ENCODE measurements at regions not wholly inside any gene's neighbourhood (a gene's known extent, or its start where the extent isn't known, plus 50 kb on each side); places are given as distances from the start of the nearest gene placed in this dataset.

DNA sequence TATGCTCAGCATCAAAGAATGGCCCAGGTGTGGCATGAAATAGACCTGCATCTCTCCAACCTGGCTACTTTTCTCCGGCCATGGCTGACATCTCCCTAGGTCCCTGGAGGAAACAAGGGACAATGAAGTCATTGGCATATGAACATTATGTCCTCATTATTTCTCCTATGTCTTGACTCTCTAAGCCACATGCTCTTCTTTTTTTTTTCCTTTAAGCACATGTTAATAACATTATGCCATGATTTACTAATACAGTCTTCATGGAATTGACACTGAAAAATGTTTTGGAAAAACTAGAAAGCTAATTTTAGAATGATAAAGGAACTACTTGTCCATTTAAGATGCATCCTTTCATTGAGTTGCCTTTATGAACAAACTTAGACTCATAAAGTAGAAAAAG is 628.9 kb downstream of the TNS3 start:
- H4K8ac ChIP-seq (ENCODE audit: extremely low read depth, insufficient read depth, low read length), result no peak overlapping the region
- H3K14ac ChIP-seq (ENCODE audit: insufficient read length), result no peak overlapping the region
- FAIRE-seq, result no peak
- H4K20me1 ChIP-seq (replicated peaks in 1 of 2; ENCODE audit: control insufficient read depth in 1 of 2, insufficient read depth in 2 of 2, low read length in 2 of 2), result no peaks in the 10 kb centered on the region
- H4K91ac ChIP-seq (replicated peaks; ENCODE audit: insufficient read length, low read length), result no peak overlapping the region
- H2BK5ac ChIP-seq (ENCODE audit: low read depth, low read length), result no peak overlapping the region
- no peaks in the 10 kb centered on the region for H3K79me1 ChIP-seq (ENCODE audit: low read depth, low read length)
- H2BK15ac ChIP-seq (ENCODE audit: low read length), result no peak overlapping the region
- H2BK120ac ChIP-seq (replicated peaks; ENCODE audit: low read depth, low read length), result no peak overlapping the region
- H3K23ac ChIP-seq (ENCODE audit: insufficient read length), result no peak overlapping the region
- no peak overlapping the region for H3K27ac ChIP-seq (ENCODE audit: low read depth, low read length)
- no peaks in the 10 kb centered on the region for H3K9me3 ChIP-seq (ENCODE audit: insufficient read depth in 2 of 2, low read depth in 1 of 2, low read length in 1 of 2)
- H3K79me2 ChIP-seq (ENCODE audit: control insufficient read depth in 1 of 2, insufficient read depth in 2 of 2, low read length in 2 of 2), result no peaks in the 10 kb centered on the region
- no peak for DNase-seq (ENCODE audit: low read depth in 1 of 2, low spot score in 2 of 2)
- H3K4ac ChIP-seq (replicated peaks; ENCODE audit: insufficient read length, low read depth, low read length), result no peak overlapping the region
- H3K4me2 ChIP-seq (ENCODE audit: insufficient read depth in 1 of 2, low read depth in 2 of 2, low read length in 2 of 2), result no peak overlapping the region
- no peak overlapping the region for H2BK20ac ChIP-seq (ENCODE audit: low read length)
- no peak overlapping the region for H3K18ac ChIP-seq (ENCODE audit: extremely low read depth, low read length)
- H2BK12ac ChIP-seq (ENCODE audit: low read depth, low read length), result no peak overlapping the region
- no peaks in the 10 kb centered on the region for H3K36me3 ChIP-seq (ENCODE audit: control insufficient read depth in 2 of 4, insufficient read depth in 4 of 4, low read length in 3 of 4)
- no peak overlapping the region for H2AK5ac ChIP-seq (ENCODE audit: low read depth, low read length)
- no peaks in the 10 kb centered on the region for H3K23me2 ChIP-seq (ENCODE audit: low read depth, low read length)
- H2AFZ ChIP-seq (ENCODE audit: low read length), result no peak overlapping the region
- WGBS, 2 experiments (ENCODE audit: extremely low coverage in 1 of 2, insufficient coverage in 1 of 2, insufficient read length in 1 of 2, insufficient replicate concordance in 2 of 2, low coverage in 1 of 2, low lambda C conversion rate in 2 of 2, missing lambda C conversion rate in 1 of 2), result 88% methylated on average over 1 of the region's 1 CpG; no CpG with 5 or more reads in 1 of the 2 experiments
- H3K9ac ChIP-seq (replicated peaks in 1 of 4; ENCODE audit: extremely low read depth in 1 of 4, low read depth in 3 of 4, low read length in 3 of 4), result no peak overlapping the region
- POLR2A ChIA-PET (ENCODE audit: partially characterized antibody), result no interaction called here
- CTCF ChIA-PET (ENCODE audit: partially characterized antibody), result interaction anchor here (1.2 kb wide), 1 partner anchor 26 kb away, joined by 3 read pairs; no protein-coding TSS in a partner anchor
- H3K56ac ChIP-seq (replicated peaks; ENCODE audit: insufficient read length, low read depth, low read length), result no peak overlapping the region
- no peak overlapping the region for H4K5ac ChIP-seq (ENCODE audit: insufficient read length, low read depth, low read length)
- no peaks in the 10 kb centered on the region for H3K4me1 ChIP-seq (replicated peaks in 1 of 4; ENCODE audit: control insufficient read depth in 3 of 4, insufficient read depth in 4 of 4, low read length in 3 of 4)
- no peaks in the 10 kb centered on the region for H3K27me3 ChIP-seq (replicated peaks in 1 of 4; ENCODE audit: control insufficient read depth in 3 of 4, extremely low read depth in 1 of 4, insufficient read depth in 3 of 4, low read length in 3 of 4)
- no peak overlapping the region for H3K4me3 ChIP-seq (ENCODE audit: extremely low read depth in 1 of 4, insufficient read depth in 2 of 4, low read depth in 3 of 4, low read length in 4 of 4)
- TF ChIP-seq RXRA (IDR thresholded peaks at IDR 0.05; ENCODE audit: insufficient read depth, low read depth, low read length) (no peak), KDM4A (IDR thresholded peaks at IDR 0.05; ENCODE audit: low read depth, low read length, severe bottlenecking) (no peak), BCL11A (IDR thresholded peaks at IDR 0.05; ENCODE audit: low read depth in 2 of 2, low read length in 2 of 2) (no peak), SP1 (IDR thresholded peaks at IDR 0.05; ENCODE audit: low read depth, low read length) (no peak), CHD2 (IDR thresholded peaks at IDR 0.05; ENCODE audit: low read length) (no peak), CTBP2 (IDR thresholded peaks at IDR 0.05; ENCODE audit: borderline replicate concordance, insufficient read depth, insufficient read length, low read length) (no peak), JUND (IDR thresholded peaks at IDR 0.05; ENCODE audit: low read length) (no peak), SIX5 (IDR thresholded peaks at IDR 0.05; ENCODE audit: low read depth, low read length) (no peak), TAF1 (IDR thresholded peaks at IDR 0.05; ENCODE audit: low read depth, low read length) (no peak), POLR2AphosphoS5 (IDR thresholded peaks at IDR 0.05; ENCODE audit: low read depth, low read length) (no peak), TAF7 (optimal IDR thresholded peaks at IDR 0.05; ENCODE audit: borderline replicate concordance, low read depth, low read length) (no peak), RNF2 (IDR thresholded peaks at IDR 0.05; ENCODE audit: borderline replicate concordance, low read depth, low read length, missing control alignments, poor library complexity, severe bottlenecking) (no peak), MAFK (IDR thresholded peaks at IDR 0.05; ENCODE audit: low read depth, low read length) (no peak)
- TF ChIP-seq, protein P1, sequence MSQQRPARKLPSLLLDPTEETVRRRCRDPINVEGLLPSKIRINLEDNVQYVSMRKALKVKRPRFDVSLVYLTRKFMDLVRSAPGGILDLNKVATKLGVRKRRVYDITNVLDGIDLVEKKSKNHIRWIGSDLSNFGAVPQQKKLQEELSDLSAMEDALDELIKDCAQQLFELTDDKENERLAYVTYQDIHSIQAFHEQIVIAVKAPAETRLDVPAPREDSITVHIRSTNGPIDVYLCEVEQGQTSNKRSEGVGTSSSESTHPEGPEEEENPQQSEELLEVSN (IDR thresholded peaks at IDR 0.05), result no peak

Data from H1 (cell line).